PC-9 (cell line): ENCODE measurements at regions not wholly inside any gene's neighbourhood (a gene's known extent, or its start where the extent isn't known, plus 50 kb on each side); places are given as distances from the start of the nearest gene placed in this dataset.

Source experiments
- EZH2 ChIP-seq: fragments of 200-600 bp; sonication (generic); IDR thresholded peaks from 2 replicates; pipeline ENCODE4 v1.8.0; 2017; ENCODE audit warnings: antibody characterized with exemption, low read depth
- TF ChIP-seq, protein P1 (sequence below): fragments of 200-600 bp; sonication (generic); conservative IDR thresholded peaks from 2 replicates; pipeline ENCODE4 v1.6.1; 2017; ENCODE audit warnings: mixed run types, antibody characterized with exemption, mild to moderate bottlenecking, moderate library complexity

DNA sequence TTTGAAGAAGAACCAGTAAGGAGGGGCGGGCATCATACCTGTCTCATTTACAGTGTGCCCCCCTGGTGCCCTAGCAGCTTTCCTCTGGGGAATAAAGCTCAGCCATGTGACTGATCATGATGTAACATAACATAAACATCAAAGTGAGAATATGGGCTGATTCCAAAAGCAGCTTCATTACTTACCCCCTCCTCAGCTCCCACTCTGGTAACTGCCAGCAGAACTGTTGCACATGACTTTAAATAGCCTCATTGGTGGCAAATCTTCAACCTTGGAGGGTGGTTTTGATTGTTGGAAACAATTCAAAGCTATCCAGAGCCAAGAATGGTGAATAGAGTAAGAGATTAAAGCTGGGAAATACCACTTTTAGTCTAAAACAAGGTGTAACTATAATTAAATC lies 384.6 kb downstream of the BUD13 start:
- TF ChIP-seq, protein P1, sequence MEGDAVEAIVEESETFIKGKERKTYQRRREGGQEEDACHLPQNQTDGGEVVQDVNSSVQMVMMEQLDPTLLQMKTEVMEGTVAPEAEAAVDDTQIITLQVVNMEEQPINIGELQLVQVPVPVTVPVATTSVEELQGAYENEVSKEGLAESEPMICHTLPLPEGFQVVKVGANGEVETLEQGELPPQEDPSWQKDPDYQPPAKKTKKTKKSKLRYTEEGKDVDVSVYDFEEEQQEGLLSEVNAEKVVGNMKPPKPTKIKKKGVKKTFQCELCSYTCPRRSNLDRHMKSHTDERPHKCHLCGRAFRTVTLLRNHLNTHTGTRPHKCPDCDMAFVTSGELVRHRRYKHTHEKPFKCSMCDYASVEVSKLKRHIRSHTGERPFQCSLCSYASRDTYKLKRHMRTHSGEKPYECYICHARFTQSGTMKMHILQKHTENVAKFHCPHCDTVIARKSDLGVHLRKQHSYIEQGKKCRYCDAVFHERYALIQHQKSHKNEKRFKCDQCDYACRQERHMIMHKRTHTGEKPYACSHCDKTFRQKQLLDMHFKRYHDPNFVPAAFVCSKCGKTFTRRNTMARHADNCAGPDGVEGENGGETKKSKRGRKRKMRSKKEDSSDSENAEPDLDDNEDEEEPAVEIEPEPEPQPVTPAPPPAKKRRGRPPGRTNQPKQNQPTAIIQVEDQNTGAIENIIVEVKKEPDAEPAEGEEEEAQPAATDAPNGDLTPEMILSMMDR = no peak
- TF ChIP-seq EZH2 = no peak
